Tibial nerve (tissue), 4 donors: ENCODE measurements at regions not wholly inside any gene's neighbourhood (a gene's known extent, or its start where the extent isn't known, plus 50 kb on each side); places are given as distances from the start of the nearest gene placed in this dataset.

Experiments
- DNase-seq, 2 donors: peaks; one replicate each; pipeline ENCODE4 v3.0.0-alpha.2; 2019; ENCODE audit warnings: low spot score in 2 of 2
- H3K27ac ChIP-seq, 4 donors: fragments of 200-600 bp; sonication (generic) in 3 of 4; one replicate each; pipeline ENCODE4 v1.5.1; 2017 to 2019; ENCODE audit warnings: mild to moderate bottlenecking in 1 of 4
- H3K27me3 ChIP-seq, 2 donors: fragments of 200-600 bp; sonication (generic) in 1 of 2; one replicate each; pipeline versions ENCODE4 v1.5.1 to v1.6.0; 2017 to 2019
- H3K36me3 ChIP-seq, 3 donors: fragments of 200-600 bp; sonication (generic); one replicate each; pipeline ENCODE4 v1.5.1; 2018 to 2019
- H3K4me1 ChIP-seq, 4 donors: fragments of 200-600 bp; sonication (generic) in 3 of 4; one replicate each; pipeline ENCODE4 v1.5.1; 2017 to 2019
- H3K4me3 ChIP-seq, 4 donors: fragments of 200-600 bp; sonication (generic) in 3 of 4; one replicate each; pipeline ENCODE4 v1.5.1; 2017 to 2019; ENCODE audit warnings: mild to moderate bottlenecking in 1 of 4, moderate library complexity in 1 of 4
- H3K9me3 ChIP-seq, 4 donors: fragments of 200-600 bp; sonication (generic) in 3 of 4; one replicate each; pipeline ENCODE4 v1.5.1; 2017 to 2019
- CTCF ChIP-seq, 5 experiments: fragments of 200-600 bp in 3 of 5; fragments of 450-650 bp in 2 of 5; sonication (generic) in 3 of 5; IDR thresholded peaks; one replicate each; pipeline ENCODE4 v1.5.1; 2016 to 2019; ENCODE audit warnings: antibody characterized with exemption in 5 of 5, mild to moderate bottlenecking in 3 of 5, moderate library complexity in 2 of 5
- EP300 ChIP-seq, 2 donors: sonication (generic); formaldehyde crosslinking; IDR thresholded peaks; one replicate each; pipeline ENCODE4 v1.6.1; 2017; ENCODE audit warnings: antibody characterized with exemption in 2 of 2, mild to moderate bottlenecking in 1 of 2
- POLR2A ChIP-seq, 2 donors: fragments of 450-650 bp; IDR thresholded peaks; one replicate each; pipeline ENCODE4 v1.6.1; 2017; ENCODE audit warnings: antibody characterized with exemption in 2 of 2, mild to moderate bottlenecking in 2 of 2, moderate library complexity in 2 of 2
- WGBS, 2 donors: methylation state at CpG; one replicate each; pipeline ENCODE4 v1.1.5; 2018; 5-methylcytosine and 5-hydroxymethylcytosine counted together

GRCh38 chr11:109305009-109305408 is 117.0 kb upstream of the C11orf87 start:
- H3K4me1 ChIP-seq: no peaks in the 10 kb centered on the region
- TF ChIP-seq POLR2A (IDR thresholded peaks at IDR 0.05): no peak
- no peak for TF ChIP-seq EP300 (IDR thresholded peaks at IDR 0.05)
- TF ChIP-seq CTCF (IDR thresholded peaks at IDR 0.05): no peak
- H3K27me3 ChIP-seq: no peaks in the 10 kb centered on the region
- DNase-seq: no peak
- no peak overlapping the region for H3K4me3 ChIP-seq
- no peak overlapping the region for H3K27ac ChIP-seq
- H3K36me3 ChIP-seq: no peaks in the 10 kb centered on the region
- H3K9me3 ChIP-seq: no peaks in the 10 kb centered on the region
- WGBS, 2 donors: 88 to 92% methylated on average over 4 to 7 of the region's 7 CpGs

GRCh38 chr11:109306322-109306721 is 115.7 kb upstream of the C11orf87 start:
- 71 to 77% methylated on average over 2 of the region's 2 CpGs for WGBS, 2 donors
- H3K36me3 ChIP-seq: no peaks in the 10 kb centered on the region
- H3K27me3 ChIP-seq: no peaks in the 10 kb centered on the region
- H3K4me1 ChIP-seq: no peaks in the 10 kb centered on the region
- H3K9me3 ChIP-seq: no peaks in the 10 kb centered on the region
- H3K27ac ChIP-seq: no peak overlapping the region
- no peak overlapping the region for H3K4me3 ChIP-seq
- DNase-seq: no peak
- TF ChIP-seq CTCF (IDR thresholded peaks at IDR 0.05): no peak
- TF ChIP-seq EP300 (IDR thresholded peaks at IDR 0.05): no peak

- no peak for DNase-seq
- H3K27ac ChIP-seq: no peak overlapping the region
- no peaks in the 10 kb centered on the region for H3K36me3 ChIP-seq
- no peaks in the 10 kb centered on the region for H3K4me1 ChIP-seq
- H3K27me3 ChIP-seq: no peaks in the 10 kb centered on the region
- H3K9me3 ChIP-seq: no peaks in the 10 kb centered on the region
- H3K4me3 ChIP-seq: no peak overlapping the region
- no peak for TF ChIP-seq POLR2A (IDR thresholded peaks at IDR 0.05)
- TF ChIP-seq CTCF (IDR thresholded peaks at IDR 0.05): no peak
- no peak for TF ChIP-seq EP300 (IDR thresholded peaks at IDR 0.05)
- 83 to 87% methylated on average over 3 of the region's 3 CpGs for WGBS, 2 donors
These were observed 114.6 kb upstream of the C11orf87 start for GRCh38 chr11:109307366-109307765.

GRCh38 chr11:109308551-109308950 is 113.4 kb upstream of the C11orf87 start:
- Histone ChIP-seq H3K9me3 (no peaks in the 10 kb centered on the region), H3K27me3 (no peaks in the 10 kb centered on the region), H3K27ac (no peak overlapping the region), H3K4me3 (no peak overlapping the region), H3K36me3 (no peaks in the 10 kb centered on the region), H3K4me1 (no peaks in the 10 kb centered on the region)
- TF ChIP-seq EP300 (IDR thresholded peaks at IDR 0.05): no peak
- no peak for TF ChIP-seq POLR2A (IDR thresholded peaks at IDR 0.05)
- TF ChIP-seq CTCF (IDR thresholded peaks at IDR 0.05): no peak
- WGBS, 2 donors: 69 to 88% methylated on average over 3 of the region's 3 CpGs
- DNase-seq: no peak

GRCh38 chr11:109309153-109309552 is 112.8 kb upstream of the C11orf87 start:
- no peak for DNase-seq
- WGBS, 2 donors: 59 to 70% methylated on average over 1 of the region's 1 CpG
- TF ChIP-seq EP300 (IDR thresholded peaks at IDR 0.05): no peak
- no peak for TF ChIP-seq POLR2A (IDR thresholded peaks at IDR 0.05)
- TF ChIP-seq CTCF (IDR thresholded peaks at IDR 0.05): no peak
- H3K36me3 ChIP-seq: no peaks in the 10 kb centered on the region
- no peaks in the 10 kb centered on the region for H3K4me1 ChIP-seq
- no peak overlapping the region for H3K27ac ChIP-seq
- no peak overlapping the region for H3K4me3 ChIP-seq
- no peaks in the 10 kb centered on the region for H3K27me3 ChIP-seq
- H3K9me3 ChIP-seq: no peaks in the 10 kb centered on the region
